Natural killer cell (primary cell): ENCODE measurements at regions not wholly inside any gene's neighbourhood (a gene's known extent, or its start where the extent isn't known, plus 50 kb on each side); places are given as distances from the start of the nearest gene placed in this dataset.
"Not testable (repeated sequence)": the region's sequence is repeated elsewhere in the genome, so short reads cannot be mapped to it uniquely, and the experiment has no call there.

ENCODE experiments used
- ATAC-seq, 3 donors: fragments of 150-1000 bp in 2 of 3; fragments of 200-7000 bp in 1 of 3; cut with Tn5 transposase; 1 replicate in 1 of 3; 2 replicates in 2 of 3; pipeline ENCODE4 v1.10.0; 2021; ENCODE audit warnings: mild to moderate bottlenecking in 2 of 3, moderate library complexity in 2 of 3
- DNase-seq, 2 donors: peaks; one replicate each; pipeline versions ENCODE4 v3.0.0 to v3.0.0-alpha.2; 2013 to 2021; ENCODE audit warnings: mixed read lengths in 1 of 2
- H3K27ac ChIP-seq: one replicate; pipeline ENCODE4 v1.5.1; 2013; ENCODE audit warnings: mild to moderate bottlenecking, low read length
- H3K27me3 ChIP-seq: one replicate; pipeline ENCODE4 v1.6.1; 2013; ENCODE audit warnings: low read length; ENCODE audit not compliant: control insufficient read depth, insufficient read depth
- H3K36me3 ChIP-seq: one replicate; pipeline ENCODE4 v1.6.1; 2013; ENCODE audit warnings: low read length; ENCODE audit not compliant: control insufficient read depth, insufficient read depth
- H3K4me1 ChIP-seq: one replicate; pipeline ENCODE4 v1.6.1; 2013; ENCODE audit warnings: low read length; ENCODE audit not compliant: control insufficient read depth, insufficient read depth
- H3K4me3 ChIP-seq: one replicate; pipeline ENCODE4 v1.5.1; 2013; ENCODE audit warnings: low read length
- H3K9me3 ChIP-seq: one replicate; pipeline ENCODE4 v1.6.1; 2013; ENCODE audit warnings: low read length; ENCODE audit not compliant: control insufficient read depth, insufficient read depth
- H3K27ac Mint-ChIP-seq, 2 donors: one replicate each; pipeline ENCODE4 v1.8.0; 2022; ENCODE audit warnings: mild to moderate bottlenecking in 2 of 2, mixed read lengths in 2 of 2, moderate library complexity in 1 of 2
- H3K27me3 Mint-ChIP-seq, 2 donors: one replicate each; pipeline ENCODE4 v1.8.0; 2022; ENCODE audit warnings: low read depth in 2 of 2, mixed read lengths in 2 of 2
- H3K36me3 Mint-ChIP-seq: one replicate; pipeline ENCODE4 v1.8.0; 2022; ENCODE audit warnings: mixed read lengths
- H3K4me1 Mint-ChIP-seq, 2 donors: one replicate each; pipeline ENCODE4 v1.8.0; 2022; ENCODE audit warnings: mixed read lengths in 2 of 2
- H3K4me3 Mint-ChIP-seq: one replicate; pipeline ENCODE4 v1.8.0; 2022; ENCODE audit warnings: mild to moderate bottlenecking, moderate library complexity, mixed read lengths
- H3K9me3 Mint-ChIP-seq, 2 donors: one replicate each; pipeline ENCODE4 v1.8.0; 2022; ENCODE audit warnings: mixed read lengths in 2 of 2
- WGBS: methylation state at CpG from one replicate; pipeline ENCODE4 v1.1.7; 2013; ENCODE audit warnings: missing lambda C conversion rate; ENCODE audit not compliant: insufficient coverage; 5-methylcytosine and 5-hydroxymethylcytosine counted together
- intact Hi-C: fragments of 100-400 bp; cut with micrococcal nuclease; formaldehyde crosslinking; loops from one replicate; pipeline ENCODE4 v1.14.2; 2022
- TF ChIP-seq, protein P1 (sequence below): fragments of 200-600 bp; IDR thresholded peaks from one replicate; pipeline ENCODE4 v1.8.0; 2022; ENCODE audit warnings: antibody characterized with exemption

DNA sequence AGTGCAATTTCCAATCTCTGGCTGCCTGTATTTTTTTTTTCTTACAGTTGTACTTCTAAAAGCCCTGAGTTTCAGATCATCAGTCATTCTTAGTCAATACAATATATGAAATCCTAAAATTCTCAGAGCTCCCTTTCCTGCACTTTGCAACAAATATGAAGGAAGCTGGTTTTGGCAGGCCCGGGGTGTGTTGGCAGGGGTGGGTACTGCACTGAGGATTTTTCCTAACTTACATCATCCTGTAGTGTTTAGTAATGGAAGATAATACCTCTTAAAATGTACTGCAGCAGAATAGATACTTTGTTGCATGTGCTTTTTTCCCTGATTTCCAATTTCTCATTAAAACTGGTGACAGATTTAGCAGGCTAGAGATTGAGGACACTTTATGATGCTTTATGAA is 374.6 kb downstream of the PTH2R start:
- no peaks in the 10 kb centered on the region for H3K4me1 Mint-ChIP-seq
- TF ChIP-seq, protein P1, sequence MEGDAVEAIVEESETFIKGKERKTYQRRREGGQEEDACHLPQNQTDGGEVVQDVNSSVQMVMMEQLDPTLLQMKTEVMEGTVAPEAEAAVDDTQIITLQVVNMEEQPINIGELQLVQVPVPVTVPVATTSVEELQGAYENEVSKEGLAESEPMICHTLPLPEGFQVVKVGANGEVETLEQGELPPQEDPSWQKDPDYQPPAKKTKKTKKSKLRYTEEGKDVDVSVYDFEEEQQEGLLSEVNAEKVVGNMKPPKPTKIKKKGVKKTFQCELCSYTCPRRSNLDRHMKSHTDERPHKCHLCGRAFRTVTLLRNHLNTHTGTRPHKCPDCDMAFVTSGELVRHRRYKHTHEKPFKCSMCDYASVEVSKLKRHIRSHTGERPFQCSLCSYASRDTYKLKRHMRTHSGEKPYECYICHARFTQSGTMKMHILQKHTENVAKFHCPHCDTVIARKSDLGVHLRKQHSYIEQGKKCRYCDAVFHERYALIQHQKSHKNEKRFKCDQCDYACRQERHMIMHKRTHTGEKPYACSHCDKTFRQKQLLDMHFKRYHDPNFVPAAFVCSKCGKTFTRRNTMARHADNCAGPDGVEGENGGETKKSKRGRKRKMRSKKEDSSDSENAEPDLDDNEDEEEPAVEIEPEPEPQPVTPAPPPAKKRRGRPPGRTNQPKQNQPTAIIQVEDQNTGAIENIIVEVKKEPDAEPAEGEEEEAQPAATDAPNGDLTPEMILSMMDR, result no peak
- DNase-seq (no peak), ATAC-seq (no peak)
- no peaks in the 10 kb centered on the region for H3K27me3 ChIP-seq
- no peaks in the 10 kb centered on the region for H3K36me3 Mint-ChIP-seq
- H3K27ac Mint-ChIP-seq, result no peak overlapping the region
- peaks cover 6% of the 10 kb centered on the region for H3K9me3 ChIP-seq
- no CpG with 5 or more reads among the region's 1 CpG for WGBS
- peaks cover 12 to 16% of the 10 kb centered on the region in 2 donors for H3K9me3 Mint-ChIP-seq
- intact Hi-C loops, result no loop called here
- no peak overlapping the region for H3K4me3 ChIP-seq
- H3K4me1 ChIP-seq, result no peaks in the 10 kb centered on the region
- no peaks in the 10 kb centered on the region for H3K27me3 Mint-ChIP-seq
- H3K4me3 Mint-ChIP-seq, result no peak overlapping the region
- H3K27ac ChIP-seq, result no peak overlapping the region
- no peaks in the 10 kb centered on the region for H3K36me3 ChIP-seq

DNA sequence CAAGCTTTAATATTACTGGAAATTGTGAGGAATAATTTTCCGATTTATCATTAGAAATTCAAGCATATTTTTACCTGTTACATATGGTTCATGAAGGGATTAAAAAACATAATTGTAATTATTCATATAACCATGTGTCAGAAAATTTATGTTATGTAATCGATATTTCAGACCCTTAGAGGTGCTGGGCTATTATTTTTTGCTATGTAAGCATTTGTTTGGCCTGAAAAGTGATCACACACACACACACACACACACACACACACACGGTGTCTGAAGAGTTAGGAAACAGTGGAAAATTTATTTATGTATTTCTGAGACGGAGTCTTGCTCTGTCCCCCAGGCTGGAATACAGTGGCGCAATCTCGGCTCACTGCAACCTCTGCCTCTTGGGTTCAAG is 375.5 kb downstream of the PTH2R start:
- intact Hi-C loops, result no loop called here
- H3K4me3 ChIP-seq, result no peak overlapping the region
- H3K36me3 Mint-ChIP-seq, result no peaks in the 10 kb centered on the region
- H3K36me3 ChIP-seq, result no peaks in the 10 kb centered on the region
- DNase-seq (no peak), ATAC-seq (no peak)
- 93% methylated on average over 3 of the region's 6 CpGs for WGBS
- TF ChIP-seq, protein P1, result no peak
- H3K27me3 Mint-ChIP-seq, result no peaks in the 10 kb centered on the region
- no peak overlapping the region for H3K27ac Mint-ChIP-seq
- peaks cover 7 to 10% of the 10 kb centered on the region in 2 donors for H3K9me3 Mint-ChIP-seq
- no peak overlapping the region for H3K4me3 Mint-ChIP-seq
- H3K9me3 ChIP-seq, result peaks cover 6% of the 10 kb centered on the region
- H3K4me1 Mint-ChIP-seq, result no peaks in the 10 kb centered on the region
- no peaks in the 10 kb centered on the region for H3K4me1 ChIP-seq
- H3K27ac ChIP-seq, result no peak overlapping the region
- no peaks in the 10 kb centered on the region for H3K27me3 ChIP-seq

DNA sequence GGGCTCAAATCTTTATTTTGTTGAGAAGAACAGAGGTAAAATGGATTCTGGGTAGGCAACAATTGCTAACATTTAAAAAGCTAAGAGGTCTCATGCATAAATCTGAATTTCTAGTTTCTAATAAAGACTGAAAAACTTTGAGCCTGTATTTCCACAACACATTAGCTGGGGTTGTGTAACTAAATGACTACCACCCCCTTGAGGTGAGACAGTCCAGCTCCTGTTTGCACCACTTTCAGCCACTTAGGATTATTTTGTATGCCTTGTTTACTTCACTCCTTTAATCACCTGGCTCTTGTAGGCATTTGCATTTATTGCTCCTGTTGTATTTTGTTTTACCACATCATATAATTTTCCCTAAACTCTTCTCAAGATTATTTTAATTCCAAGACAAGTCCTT is 376.6 kb downstream of the PTH2R start:
- Mint-ChIP-seq H3K27me3 (no peaks in the 10 kb centered on the region), H3K4me3 (no peak overlapping the region), H3K36me3 (no peaks in the 10 kb centered on the region), H3K9me3 (peaks cover 7 to 9% of the 10 kb centered on the region in 2 donors), H3K4me1 (no peaks in the 10 kb centered on the region), H3K27ac (no peak overlapping the region)
- no peaks in the 10 kb centered on the region for H3K4me1 ChIP-seq
- DNase-seq (no peak), ATAC-seq (no peak)
- TF ChIP-seq, protein P1, result no peak
- no peak overlapping the region for H3K4me3 ChIP-seq
- H3K27ac ChIP-seq, result no peak overlapping the region
- H3K36me3 ChIP-seq, result no peaks in the 10 kb centered on the region
- intact Hi-C loops, result no loop called here
- H3K27me3 ChIP-seq, result no peaks in the 10 kb centered on the region
- peaks cover 6% of the 10 kb centered on the region for H3K9me3 ChIP-seq

DNA sequence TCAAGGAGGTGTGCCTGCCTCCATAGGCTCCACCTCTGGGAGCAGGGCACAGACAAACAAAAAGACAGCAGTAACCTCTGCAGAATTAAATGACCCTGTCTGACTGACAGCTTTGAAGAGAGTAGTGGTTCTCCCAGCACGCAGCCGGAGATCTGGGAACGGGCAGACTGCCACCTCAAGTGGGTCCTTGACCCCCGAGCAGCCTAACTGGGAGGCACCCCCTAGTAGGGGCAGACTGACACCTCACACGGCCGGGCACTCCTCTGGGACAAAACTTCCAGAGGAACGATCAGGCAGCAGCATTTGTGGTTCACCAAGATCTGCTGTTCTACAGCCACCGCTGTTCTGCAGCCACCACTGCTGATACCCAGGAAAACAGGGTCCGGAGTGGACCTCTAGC is 378.2 kb downstream of the PTH2R start:
- H3K27ac ChIP-seq, H3K4me3 ChIP-seq, H3K36me3 Mint-ChIP-seq, H3K4me1 ChIP-seq, H3K4me3 Mint-ChIP-seq, H3K27me3 Mint-ChIP-seq, ATAC-seq, H3K36me3 ChIP-seq, H3K9me3 Mint-ChIP-seq, H3K27me3 ChIP-seq, H3K4me1 Mint-ChIP-seq, H3K27ac Mint-ChIP-seq, intact Hi-C loops, H3K9me3 ChIP-seq, DNase-seq: not testable (repeated sequence)
- 91% methylated on average over 9 of the region's 9 CpGs for WGBS
